ENCODE measurements at regions not wholly inside any gene's neighbourhood (a gene's known extent, or its start where the extent isn't known, plus 50 kb on each side); places are given as distances from the start of the nearest gene placed in this dataset.
"Not testable (repeated sequence)": the region's sequence is repeated elsewhere in the genome, so short reads cannot be mapped to it uniquely, and the experiment has no call there.

DNA sequence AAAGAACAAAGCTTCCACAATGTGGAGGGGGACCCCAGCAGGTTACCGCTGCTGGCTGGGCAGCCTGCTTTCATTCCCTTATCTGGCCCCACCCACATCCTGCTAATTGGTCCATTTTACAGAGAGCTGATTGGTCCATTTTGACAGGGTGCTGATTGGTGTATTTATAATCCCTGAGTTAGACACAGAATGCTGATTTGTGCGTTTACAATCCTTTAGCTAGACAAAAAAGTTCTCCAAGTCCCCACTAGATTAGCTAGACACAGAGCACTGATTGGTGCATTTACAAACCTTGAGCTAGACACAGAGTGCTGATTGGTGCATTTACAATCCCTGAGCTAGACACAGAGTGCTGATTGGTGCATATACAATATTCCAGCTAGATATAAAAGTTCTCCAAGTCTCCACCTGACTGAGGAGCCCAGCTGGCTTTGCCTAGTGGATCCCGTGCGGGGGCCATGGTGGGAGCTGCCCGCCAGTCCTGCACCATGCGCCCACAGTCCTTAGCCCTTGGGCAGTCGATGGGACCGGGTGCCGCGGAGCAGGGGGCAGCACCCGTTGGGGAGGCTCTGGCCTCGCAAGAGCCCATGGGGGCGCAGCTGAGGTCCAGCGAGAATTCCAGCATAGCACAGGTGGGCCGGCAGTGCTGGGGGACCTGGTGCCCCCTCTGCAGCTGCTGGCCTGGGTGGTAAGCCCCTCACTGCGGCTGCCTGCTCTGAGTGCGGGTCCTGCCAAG lies 88.8 kb upstream of the MYLIP start:
- DNase-seq: not testable (repeated sequence)

DNA sequence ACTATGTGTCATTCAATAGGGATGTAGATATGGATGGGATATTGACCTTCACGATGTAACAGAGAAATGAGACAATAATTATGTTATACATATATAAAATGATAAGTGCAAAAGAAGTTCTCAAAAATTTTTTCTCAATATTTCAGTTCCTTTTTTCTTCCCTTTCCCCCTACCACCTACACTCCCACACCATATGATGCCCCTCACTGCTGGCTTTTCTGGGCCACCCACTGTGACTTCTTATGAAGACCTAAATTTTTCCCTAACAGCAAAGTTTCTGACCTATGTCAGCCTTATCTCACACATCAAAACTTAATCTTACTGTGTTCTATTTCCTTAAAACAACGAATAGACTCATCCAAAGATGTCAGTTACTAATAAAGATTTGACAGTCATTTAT lies 89.9 kb upstream of the MYLIP start:
- DNase-seq: no peak

DNA sequence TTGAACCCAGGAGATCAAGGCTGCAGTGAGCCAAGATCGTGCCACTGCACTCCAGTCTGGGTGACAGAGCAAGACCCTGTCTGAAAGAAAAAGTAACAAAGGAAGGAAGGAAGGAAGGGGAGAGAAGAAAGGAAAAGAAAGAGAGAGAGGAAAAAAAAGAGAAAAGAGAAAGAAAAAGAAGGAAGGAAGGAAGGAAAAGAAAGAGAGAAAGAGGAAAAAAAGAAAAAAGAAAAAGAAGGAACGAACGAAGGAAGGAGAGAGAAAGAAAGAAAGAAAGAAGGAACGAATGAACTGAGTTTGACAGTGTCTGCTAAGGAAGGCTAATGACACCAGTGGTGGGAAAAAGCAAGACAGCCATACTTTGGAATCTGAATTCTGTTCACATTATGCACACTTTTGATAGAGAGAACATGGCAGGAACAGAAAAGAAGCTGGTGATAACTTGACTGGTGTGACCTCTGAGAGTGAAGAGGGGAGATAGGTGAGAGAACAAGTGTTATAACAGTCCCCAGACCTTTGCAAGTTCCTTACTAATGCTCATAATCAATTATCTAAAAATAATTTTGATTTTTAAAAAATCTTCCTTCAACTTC lies 93.3 kb upstream of the MYLIP start:
- no peak for DNase-seq

DNA sequence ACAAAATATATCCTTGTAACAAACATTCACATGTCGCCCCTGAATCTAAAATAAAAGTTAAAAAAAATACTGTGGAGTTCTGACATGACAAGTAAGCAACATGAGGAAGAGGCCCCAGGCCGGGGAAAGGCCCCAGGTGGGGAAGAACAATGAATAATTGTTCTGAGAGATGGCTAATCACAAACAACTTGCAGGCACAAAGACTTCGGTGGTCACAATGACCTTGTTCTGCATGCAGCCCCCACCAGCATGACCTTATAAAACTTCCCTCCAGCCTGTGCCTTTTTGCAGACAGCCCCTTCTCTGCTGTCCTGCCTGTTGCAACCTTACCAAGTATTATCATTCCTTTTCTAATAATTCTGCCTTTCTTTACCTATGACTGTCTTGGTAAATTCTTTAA lies 95.7 kb upstream of the MYLIP start:
- no peak for DNase-seq

DNA sequence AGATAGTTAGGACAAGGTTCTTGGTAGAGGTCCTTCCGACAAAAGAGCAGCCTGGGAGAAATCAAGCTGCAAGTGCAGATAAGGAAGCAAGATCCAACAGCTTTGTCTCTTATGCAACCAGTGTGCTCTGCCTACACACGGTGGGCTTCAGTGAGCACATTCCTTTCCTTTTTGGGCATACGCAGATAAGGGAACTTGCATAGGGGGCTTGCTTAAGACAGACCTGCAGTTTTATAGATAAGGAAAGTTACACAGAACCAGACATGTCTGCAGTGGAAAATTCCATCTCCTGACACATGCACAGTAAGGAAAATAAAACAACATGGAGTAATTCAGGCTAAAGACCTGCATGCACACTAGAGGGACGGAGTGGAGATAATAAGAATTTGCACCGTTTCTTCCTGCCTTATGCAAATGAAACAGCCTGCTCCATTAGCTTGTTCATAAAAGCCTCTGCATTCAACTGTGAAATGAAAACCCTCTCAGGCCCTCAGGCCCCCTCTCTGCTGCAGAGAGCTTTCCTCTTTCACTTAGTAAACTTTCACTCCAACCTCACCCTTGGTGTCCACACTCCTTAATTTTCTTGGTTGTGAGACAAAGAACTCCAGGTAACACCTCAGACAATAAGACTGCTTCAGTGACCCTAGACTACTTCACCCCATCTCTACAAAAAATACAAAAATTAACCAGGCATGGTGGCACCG lies 97.5 kb upstream of the MYLIP start:
- DNase-seq: no peak

DNA sequence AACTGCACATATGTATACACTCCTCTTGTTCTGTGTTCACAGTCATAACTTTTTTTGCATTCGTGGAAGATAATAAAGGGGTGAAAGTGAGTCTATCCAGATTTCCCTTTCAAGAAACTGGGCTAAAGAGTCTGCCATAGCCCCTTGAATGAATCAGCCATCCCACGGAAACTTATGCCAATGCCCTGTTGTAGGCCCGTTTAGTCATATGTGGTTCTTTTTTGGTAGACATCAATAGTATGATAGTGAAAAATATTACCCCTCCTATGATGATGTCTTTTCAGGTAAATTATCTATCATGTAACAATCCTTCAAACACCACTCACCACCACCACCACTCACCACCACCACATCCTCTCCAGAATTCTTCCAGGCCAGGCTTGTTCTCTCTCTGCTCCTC lies 99.9 kb upstream of the MYLIP start:
- no peak for DNase-seq

DNA sequence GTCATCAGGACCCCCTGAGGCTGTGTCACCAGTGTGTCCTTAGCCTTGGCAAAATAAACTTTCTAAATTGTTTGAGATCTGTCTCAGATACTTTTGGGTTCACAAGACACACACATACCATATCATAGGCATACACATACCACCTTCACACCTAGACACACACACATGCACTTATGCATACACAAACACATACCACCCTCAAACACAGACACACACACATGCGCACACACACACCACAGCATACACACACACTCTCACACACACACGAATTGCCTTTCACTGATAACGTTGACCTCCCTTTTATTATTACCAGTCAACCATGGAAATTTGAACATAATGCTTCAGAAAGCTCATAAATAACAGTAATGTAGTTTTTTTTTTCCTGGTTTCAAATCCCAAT lies 108.6 kb upstream of the MYLIP start:
- no peak for DNase-seq

DNA sequence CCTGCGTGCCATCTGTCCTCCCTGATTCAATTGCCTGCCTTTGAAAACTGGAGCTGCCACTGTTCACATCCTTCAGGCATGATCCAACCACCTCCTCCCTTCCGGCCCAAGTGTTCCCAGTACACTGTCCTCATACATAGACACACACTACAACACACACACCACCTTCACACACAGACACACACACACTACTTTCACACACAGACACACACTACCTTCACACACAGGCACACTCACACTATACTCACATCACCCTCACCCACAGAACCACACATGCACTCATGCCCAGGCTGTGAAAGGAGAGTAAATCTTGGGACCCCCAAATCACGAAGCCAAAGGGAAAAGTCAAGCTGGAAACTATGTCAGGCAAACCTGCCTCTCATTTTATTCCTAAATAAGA lies 109.4 kb upstream of the MYLIP start:
- DNase-seq: no peak

DNA sequence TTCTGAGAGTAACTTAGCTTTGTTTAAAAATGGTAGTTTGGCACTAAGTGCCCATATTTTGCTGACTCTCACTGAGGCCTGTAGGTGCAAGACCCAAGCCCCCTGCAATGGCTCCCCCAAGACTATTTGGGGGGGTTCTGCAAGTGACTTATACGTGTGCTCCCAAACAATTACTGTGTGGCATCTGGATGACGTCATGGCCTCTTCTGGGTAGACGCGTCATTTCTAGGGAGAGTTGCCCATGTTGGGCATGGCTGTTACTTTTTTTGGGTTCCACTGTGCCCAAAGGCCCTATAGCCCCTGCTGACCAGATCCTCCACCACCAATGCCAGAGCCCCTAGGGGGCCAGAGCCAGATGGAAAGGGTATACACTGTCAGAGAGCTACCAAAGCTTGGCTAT lies 110.3 kb upstream of the MYLIP start:
- no peak for DNase-seq

DNA sequence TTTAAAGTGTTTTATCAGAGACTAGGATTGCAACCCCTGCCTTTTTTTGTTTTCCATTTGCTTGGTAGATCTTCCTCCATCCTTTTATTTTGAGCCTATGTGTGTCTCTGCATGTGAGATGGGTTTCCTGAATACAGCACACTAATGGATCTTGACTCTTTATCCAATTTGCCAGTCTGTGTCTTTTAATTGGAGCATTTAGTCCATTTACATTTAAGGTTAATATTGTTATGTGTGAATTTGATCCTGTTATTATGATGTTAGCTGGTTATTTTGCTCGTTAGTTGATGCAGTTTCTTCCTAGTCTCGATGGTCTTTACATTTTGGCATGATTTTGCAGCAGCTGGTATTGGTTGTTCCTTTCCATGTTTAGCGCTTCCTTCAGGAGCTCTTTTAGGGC lies 114.6 kb upstream of the MYLIP start:
- DNase-seq: not testable (repeated sequence)

DNA sequence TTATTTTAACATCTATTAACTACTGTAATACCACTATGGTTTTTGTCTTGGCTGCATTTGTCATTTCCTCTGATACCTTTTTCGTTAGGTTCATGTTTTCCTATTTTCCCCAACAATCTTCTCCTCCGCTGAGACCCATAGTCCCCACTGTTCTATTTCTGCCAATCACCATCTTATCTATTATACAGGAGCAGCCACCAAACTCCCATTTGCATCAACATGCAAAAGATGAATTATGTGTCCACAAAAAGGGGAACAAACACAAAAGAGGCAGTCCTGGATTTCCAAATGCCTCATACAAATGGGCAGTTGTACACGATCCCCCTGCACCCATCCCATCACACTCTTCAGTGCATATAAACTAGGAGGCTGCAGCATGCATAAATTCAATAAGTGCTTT lies 121.7 kb upstream of the MYLIP start:
- no peak for DNase-seq

DNA sequence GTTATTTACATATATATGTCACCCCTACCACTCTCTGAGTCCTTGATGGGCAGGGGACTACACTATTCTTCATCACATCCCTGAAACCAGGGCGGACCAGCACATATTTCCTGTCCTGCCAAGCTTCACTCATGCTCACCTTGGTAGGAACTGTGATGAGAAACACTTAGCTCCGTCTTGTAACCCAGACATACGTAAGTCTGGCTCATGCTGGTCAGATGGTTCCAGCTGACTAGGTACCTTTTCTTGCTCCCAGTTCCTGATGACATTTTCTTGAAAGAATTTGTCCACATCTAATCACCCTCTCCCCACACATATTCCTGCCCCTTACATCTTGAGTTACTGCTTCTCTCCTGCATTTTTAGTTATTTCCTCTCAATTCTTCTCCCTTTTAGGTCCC lies 122.2 kb upstream of the MYLIP start:
- DNase-seq: no peak

DNA sequence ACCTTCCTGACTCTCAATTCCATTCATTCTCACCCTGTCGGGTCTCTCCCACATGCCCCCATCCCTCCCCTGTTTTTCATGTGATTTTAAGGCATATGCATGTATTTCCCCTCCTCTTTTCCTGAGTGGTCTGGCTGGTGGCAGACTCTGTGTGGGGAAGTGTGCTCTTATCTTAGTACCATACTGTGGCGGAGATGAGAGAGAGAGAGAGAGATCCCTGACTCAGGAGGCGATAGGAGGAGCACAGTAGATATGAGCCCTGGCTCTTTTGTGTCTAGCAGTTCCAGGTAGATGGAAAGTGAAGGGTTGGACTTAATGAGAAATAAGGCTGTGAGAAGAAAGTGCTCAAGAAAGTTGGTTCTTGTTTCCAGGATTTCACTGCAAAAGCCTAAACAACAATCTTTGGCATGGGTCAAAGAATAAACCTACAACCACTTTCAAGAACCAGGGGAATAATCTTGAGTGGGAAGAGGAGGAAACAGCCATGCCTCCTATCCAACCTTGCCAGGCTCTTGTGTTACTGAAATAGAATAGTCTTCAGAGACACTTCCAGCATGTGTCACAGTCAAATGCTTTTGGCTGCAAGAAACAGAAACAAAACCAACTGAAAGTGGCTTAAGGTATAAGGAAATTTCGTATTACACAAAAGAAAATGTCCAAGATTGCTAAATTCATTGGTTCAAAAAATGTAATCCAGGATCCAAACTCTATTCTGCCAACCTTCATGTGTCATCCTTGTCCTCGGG lies 123.8 kb upstream of the MYLIP start:
- DNase-seq: no peak

DNA sequence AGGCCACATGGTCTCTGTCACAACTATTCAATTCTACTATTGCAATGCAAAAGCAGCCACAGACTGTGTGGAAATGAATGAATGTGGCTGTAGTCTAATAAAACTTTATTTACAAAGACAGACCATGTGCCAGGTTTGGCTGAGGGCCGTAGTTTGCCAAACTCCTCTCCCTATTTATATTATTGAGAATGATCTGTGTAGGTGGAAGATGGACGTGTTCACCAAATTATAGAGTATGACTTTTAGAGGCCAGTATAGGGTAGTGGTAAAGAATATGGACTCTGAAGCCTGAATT lies 125.7 kb upstream of the MYLIP start:
- DNase-seq: no peak

DNA sequence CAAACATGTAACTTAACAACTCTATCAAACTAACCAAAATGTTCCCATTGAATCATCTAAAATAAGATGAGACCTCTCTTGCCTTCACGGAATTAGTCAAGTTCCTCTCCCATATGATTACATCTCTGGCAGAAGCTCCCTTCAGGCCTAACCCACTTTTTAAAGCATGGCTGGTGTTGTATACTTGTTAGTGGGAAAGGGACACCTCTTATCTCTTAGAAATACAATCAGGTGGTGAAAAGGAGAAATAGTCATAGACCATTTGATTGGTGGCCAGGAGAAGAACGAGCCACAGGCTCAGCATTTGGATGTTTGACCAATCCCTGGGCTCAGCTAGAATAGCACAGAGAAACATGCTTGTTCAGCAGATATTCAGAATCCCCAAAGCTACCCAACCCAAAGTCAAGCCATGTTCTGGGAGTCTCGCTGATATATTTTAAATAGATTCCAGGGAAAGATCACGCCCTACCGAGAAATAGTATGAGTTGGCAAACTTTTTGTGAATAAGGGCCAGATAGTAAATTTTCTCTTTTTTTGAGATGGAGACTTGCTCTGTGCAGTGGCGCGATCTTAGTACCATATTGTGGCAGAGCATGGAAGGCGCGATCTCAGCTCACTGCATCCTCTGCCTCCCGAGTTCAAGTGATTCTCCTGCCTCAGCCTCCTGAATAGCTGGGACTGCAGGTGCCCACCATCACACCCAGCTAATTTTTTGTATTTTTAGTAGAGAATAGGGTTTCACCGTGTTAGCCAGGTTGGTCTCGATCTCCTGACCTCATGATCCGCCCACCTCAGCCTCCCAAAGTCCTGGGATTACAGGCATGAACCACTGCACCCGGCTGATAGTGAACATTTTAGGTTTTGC lies 126.3 kb upstream of the MYLIP start:
- no peak for DNase-seq

DNA sequence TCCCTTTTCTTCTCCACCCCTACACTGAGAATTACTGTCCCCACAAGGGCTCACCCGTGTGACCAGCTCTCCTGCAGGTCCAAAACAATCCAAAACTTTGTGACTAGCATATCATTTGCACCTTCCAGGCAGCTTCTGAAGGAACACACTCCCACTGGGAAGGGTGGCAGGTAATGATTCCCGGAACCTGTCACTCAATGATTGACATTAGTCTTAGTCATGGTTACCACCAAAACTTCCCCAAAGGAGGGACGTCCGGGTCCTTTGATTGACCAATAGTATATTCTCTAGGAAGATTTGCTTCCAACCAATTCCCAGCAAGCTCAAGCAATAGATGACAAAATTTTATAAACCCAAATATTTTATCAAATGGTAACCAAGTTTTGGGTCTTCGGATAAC lies 127.7 kb upstream of the MYLIP start:
- DNase-seq: no peak

DNA sequence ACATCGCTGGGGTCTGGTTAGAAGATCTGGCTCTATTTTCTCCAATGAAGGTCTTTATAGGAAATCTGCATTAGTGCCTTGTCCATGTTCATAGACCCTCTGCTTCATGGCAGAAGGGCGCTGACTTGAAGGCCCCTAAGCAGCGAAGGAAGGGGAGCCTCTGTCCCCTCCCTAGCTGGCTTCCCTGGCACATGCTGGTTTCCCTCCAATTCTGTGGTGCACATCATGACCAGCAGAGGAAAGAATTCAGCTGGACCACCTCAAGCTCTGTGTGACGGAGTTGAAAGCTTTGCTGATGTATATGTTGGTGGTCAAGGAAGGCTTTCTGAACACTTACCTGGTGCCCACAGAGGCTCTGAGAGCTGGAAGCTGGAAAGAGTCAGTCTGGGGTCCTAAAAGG lies 129.7 kb upstream of the MYLIP start:
- DNase-seq: no peak

DNA sequence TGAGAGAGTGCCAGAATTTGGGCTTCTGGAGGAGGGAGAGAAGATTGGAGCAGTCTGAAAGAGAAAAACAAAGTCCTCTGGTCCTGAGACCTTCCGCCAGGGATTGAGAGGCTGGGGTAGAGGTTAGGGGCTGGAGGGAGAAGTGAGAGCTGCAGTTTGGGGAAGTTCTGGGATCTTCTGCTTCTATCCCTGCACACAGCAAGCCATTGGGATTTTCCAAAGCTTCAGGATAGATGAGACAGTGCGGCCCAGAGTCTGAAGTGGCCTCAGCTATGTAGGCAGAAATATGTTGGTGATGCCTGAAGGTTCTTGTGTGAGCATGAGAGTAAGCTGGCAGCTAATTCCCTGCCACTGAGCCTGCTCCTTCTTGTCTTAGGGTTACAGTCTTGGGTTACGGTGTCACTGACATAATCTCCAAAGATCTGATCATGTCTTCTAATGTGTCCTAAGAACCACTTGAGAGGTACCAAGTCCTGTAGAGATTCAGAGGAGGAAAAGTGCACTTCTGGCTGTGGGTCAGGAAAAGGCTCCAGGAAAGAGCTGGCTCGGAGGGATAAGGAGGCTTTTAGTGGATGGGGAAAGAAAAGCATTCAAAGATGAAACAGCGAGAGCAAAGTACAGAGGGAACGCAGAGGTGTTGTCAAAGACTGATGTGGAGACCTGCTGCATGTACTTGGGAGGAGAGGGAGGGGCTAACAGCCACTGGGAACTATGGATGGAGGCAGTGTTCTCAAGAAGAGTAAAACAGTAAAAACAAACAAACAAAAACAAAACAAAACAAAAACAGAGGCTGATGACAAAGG lies 131.1 kb upstream of the MYLIP start:
- DNase-seq: no peak

DNA sequence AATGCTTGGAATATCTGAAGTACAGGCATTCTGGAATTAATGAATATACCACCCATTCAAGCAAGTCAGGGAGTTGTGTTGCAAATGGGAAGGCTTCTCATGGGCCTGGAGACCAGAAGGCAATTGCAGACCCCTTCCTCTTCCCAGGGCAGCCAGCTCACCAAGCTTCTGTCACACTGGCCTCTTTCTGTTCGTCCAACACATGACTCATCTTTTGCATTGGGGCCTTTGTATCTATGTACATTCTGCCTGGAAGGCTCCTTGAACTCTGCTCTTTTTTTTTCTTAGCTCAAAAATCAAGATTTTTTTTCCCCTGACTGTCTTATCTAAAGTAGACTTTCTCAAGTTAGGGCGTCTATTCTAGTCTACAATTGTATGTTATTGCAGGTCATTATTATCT lies 132.9 kb upstream of the MYLIP start:
- no peak for DNase-seq

DNA sequence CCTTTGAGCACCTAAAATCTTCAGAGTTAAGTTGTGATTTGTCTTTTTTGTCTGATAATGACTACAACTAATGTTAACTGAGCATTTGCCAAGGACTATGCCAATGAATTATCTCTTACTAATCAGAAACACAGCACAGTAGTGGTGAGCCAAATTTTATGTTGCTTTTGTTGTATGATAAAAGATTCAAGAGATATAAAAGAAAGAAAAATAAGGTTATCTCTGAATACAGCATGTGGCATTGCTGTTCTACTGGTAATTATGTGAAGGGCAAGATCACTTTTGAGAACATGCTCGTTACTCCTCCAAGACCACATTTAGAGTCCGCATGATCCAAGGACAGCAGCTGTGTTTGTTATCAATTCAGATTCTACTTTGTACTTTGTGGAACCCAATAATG lies 133.4 kb upstream of the MYLIP start:
- DNase-seq: no peak

DNA sequence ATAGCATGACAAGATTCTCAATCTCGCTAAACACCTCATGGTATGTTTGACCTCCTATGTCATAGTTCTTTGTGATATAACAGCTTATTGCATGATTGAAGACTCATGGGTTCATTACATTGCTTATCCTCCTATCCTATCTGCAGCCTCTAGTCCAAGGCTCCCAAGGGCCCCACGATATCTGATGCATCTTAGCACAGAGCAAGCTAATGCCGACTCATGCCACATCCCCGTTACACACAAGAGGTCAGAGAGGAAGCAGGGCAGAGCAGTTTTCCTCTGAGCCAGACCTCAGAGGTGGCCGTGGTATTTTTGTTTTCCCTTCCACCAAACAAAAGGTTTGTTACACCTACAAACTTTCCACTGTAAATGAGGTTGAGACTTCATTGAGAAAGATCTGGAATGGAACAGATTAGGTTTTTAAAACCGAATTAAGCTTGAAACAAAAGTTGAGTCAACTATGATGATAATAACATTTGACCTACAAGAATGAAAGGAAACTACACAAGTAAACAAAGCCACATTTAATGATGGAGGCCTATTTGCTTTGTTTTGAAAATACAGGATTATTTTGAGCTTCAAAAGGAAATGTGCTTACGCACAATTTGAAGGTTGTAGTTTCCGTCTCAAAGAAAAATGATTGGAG lies 133.9 kb upstream of the MYLIP start:
- no peak for DNase-seq
